DOHH2 (cell line): ENCODE measurements at regions not wholly inside any gene's neighbourhood (a gene's known extent, or its start where the extent isn't known, plus 50 kb on each side); places are given as distances from the start of the nearest gene placed in this dataset.

ENCODE experiments used
- H3F3A ChIP-seq: fragments of 200-600 bp; sonication (generic), shearing (Covaris generic); 2 replicates; pipeline ENCODE4 v1.6.0; 2016; ENCODE audit warnings: antibody characterized with exemption, mild to moderate bottlenecking; ENCODE audit not compliant: control insufficient read depth, insufficient read depth
- H3K27ac ChIP-seq: fragments of 200-600 bp; sonication (generic); 2 replicates; pipeline ENCODE4 v1.5.1; 2014; ENCODE audit warnings: low read depth, mild to moderate bottlenecking, low read length, moderate library complexity
- H3K27me3 ChIP-seq: fragments of 200-600 bp; sonication (generic); 2 replicates; pipeline ENCODE4 v1.6.1; 2014; ENCODE audit warnings: mild to moderate bottlenecking, low read length, mixed read lengths; ENCODE audit not compliant: control insufficient read depth
- H3K36me3 ChIP-seq: fragments of 200-600 bp; sonication (generic); 2 replicates; pipeline ENCODE4 v1.6.1; 2014; ENCODE audit warnings: mild to moderate bottlenecking, low read length, moderate library complexity, mixed read lengths; ENCODE audit not compliant: control insufficient read depth
- H3K4me1 ChIP-seq: fragments of 200-600 bp; sonication (generic); 2 replicates; pipeline ENCODE4 v1.6.1; 2014; ENCODE audit warnings: mild to moderate bottlenecking, low read length, mixed read lengths; ENCODE audit not compliant: control insufficient read depth
- H3K4me2 ChIP-seq: fragments of 200-600 bp; sonication (generic); 2 replicates; pipeline ENCODE4 v1.6.0; 2014; ENCODE audit warnings: mild to moderate bottlenecking, low read length, moderate library complexity
- H3K4me3 ChIP-seq: fragments of 200-600 bp; sonication (generic); 2 replicates; pipeline ENCODE4 v1.5.1; 2014; ENCODE audit warnings: mild to moderate bottlenecking, low read length, mixed read lengths
- H3K79me2 ChIP-seq: fragments of 200-600 bp; sonication (generic); 2 replicates; pipeline ENCODE4 v1.6.1; 2014; ENCODE audit warnings: mild to moderate bottlenecking, low read length, mixed read lengths; ENCODE audit not compliant: control insufficient read depth
- H3K9me2 ChIP-seq: fragments of 200-600 bp; sonication (generic); replicated peaks from 2 replicates; pipeline ENCODE4 v1.6.1; 2014; ENCODE audit warnings: mild to moderate bottlenecking, low read length, mixed read lengths; ENCODE audit not compliant: control insufficient read depth
- H3K9me3 ChIP-seq: fragments of 200-600 bp; sonication (generic); 2 replicates; pipeline ENCODE4 v1.6.1; 2014; ENCODE audit warnings: antibody characterized with exemption, low read length, mixed read lengths; ENCODE audit not compliant: control insufficient read depth, insufficient read depth
- H4K20me1 ChIP-seq: fragments of 200-600 bp; sonication (generic); 2 replicates; pipeline ENCODE4 v1.6.0; 2014; ENCODE audit warnings: low read depth, mild to moderate bottlenecking, antibody characterized with exemption, low read length, moderate library complexity; ENCODE audit not compliant: control insufficient read depth, insufficient read depth
- EZH2phosphoT487 ChIP-seq: fragments of 200-600 bp; sonication (generic); IDR thresholded peaks from 2 replicates; pipeline ENCODE4 v1.6.1; 2017; ENCODE audit warnings: borderline replicate concordance, mild to moderate bottlenecking, antibody characterized with exemption, low read length, moderate library complexity, mixed read lengths
- TF ChIP-seq, protein P1 (sequence below): fragments of 200-600 bp; sonication (generic); IDR thresholded peaks from one replicate; pipeline ENCODE4 v1.5.1; 2014; ENCODE audit warnings: antibody characterized with exemption, mild to moderate bottlenecking, low read depth, low read length; ENCODE audit not compliant: poor library complexity, severe bottlenecking

DNA sequence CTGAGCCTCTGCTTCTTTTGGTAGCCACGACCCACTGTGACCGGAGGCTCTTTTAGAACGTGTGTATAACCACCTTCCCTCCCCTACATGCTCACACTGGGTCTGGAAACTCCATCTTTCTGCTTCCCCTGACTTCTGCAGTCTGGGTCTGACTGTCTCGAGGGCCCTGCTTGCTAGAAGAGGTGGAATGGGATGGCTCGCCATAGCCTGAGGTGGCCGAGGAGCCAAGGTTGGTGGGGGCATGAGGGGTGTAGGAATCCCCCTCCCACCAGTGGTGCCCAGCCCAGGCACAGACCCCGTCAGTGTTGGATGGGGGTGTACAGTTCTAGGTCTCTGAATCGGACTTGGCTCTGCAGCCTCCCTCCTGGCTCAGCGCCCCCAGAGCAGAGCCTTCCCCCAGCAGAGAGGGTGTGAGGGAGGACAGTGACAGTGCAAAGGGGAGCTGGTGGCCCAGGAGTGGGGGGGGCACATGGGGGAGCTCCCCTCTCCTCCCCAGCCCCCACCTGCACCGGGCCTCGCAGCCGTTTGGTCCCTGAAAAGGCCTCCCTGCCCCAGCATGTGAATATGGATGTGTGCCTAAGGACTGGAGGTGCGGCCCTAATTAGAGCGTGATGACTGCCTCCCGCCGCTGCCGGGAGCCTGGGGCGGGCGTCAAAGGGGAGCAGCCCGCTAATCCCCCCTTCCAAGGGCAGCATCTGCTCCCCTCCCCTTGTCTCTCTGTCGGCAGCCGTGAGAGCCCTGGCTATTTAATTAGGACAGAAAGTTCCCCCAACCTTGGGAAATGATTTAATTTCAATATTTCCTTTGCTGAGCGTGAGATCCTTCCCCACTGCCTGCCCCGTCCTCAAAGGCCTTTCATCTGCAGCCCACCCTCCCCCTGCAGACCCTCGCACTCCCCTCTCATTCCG, 196.2 kb upstream of the C14orf180 start:
- H3K27ac ChIP-seq: no peak overlapping the region
- H3K36me3 ChIP-seq: no peaks in the 10 kb centered on the region
- no peaks in the 10 kb centered on the region for H3K4me1 ChIP-seq
- no peaks in the 10 kb centered on the region for H3K9me3 ChIP-seq
- H3K9me2 ChIP-seq: no peaks in the 10 kb centered on the region
- no peak overlapping the region for H3K4me3 ChIP-seq
- peaks cover 3% of the 10 kb centered on the region; the same call in 1 of the 2 replicates for H3K27me3 ChIP-seq
- no peaks in the 10 kb centered on the region for H4K20me1 ChIP-seq
- TF ChIP-seq EZH2phosphoT487: no peak
- TF ChIP-seq, protein P1, sequence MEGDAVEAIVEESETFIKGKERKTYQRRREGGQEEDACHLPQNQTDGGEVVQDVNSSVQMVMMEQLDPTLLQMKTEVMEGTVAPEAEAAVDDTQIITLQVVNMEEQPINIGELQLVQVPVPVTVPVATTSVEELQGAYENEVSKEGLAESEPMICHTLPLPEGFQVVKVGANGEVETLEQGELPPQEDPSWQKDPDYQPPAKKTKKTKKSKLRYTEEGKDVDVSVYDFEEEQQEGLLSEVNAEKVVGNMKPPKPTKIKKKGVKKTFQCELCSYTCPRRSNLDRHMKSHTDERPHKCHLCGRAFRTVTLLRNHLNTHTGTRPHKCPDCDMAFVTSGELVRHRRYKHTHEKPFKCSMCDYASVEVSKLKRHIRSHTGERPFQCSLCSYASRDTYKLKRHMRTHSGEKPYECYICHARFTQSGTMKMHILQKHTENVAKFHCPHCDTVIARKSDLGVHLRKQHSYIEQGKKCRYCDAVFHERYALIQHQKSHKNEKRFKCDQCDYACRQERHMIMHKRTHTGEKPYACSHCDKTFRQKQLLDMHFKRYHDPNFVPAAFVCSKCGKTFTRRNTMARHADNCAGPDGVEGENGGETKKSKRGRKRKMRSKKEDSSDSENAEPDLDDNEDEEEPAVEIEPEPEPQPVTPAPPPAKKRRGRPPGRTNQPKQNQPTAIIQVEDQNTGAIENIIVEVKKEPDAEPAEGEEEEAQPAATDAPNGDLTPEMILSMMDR: no peak
- H3K79me2 ChIP-seq: no peaks in the 10 kb centered on the region
- no peak overlapping the region for H3K4me2 ChIP-seq
- H3F3A ChIP-seq: no peaks in the 10 kb centered on the region

DNA sequence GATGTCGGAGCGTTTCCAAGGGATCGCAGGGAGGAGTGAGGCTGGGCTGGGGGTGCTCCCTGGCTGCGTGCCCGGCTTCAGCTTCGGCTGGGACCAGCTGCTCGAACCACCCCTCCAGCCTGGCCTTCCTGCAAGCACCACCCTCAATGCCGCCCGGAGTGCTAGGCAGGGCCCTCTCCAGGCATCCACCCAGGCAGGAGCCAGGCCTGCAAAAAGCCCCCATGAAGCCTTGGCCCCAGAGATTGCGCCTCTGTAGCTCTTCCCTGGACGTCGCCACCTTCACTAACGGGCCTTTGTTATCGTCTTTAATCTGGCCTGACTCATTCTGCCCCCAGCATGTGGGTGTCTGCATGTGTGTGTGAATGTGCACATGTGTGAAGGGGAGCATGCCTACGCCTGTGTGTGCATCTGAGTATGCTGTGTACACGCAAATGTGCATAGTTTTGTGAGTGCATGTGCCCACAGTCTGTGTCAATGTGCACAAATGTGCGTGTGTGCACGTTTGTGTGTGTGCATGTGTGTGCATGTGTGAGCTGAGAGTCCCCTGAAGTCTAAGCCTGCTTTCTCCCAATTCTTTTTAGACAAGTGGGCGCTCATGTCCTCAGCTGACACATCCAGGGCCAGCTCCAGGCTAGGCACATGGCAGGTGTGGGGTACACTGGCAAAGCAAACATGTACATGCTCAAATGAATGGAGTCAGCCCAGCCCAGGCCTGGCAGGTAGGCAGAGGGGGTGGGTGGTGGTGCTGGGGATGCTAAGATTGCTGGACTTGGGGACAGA, 195.4 kb upstream of the C14orf180 start:
- Histone ChIP-seq H3K27me3 (peaks cover 3% of the 10 kb centered on the region; the same call in 1 of the 2 replicates), H3K4me2 (no peak overlapping the region), H3K79me2 (no peaks in the 10 kb centered on the region), H3K36me3 (no peaks in the 10 kb centered on the region), H3F3A (no peaks in the 10 kb centered on the region), H3K9me2 (no peaks in the 10 kb centered on the region), H3K4me3 (no peak overlapping the region), H4K20me1 (no peaks in the 10 kb centered on the region), H3K27ac (no peak overlapping the region), H3K9me3 (no peaks in the 10 kb centered on the region), H3K4me1 (no peaks in the 10 kb centered on the region)
- no peak for TF ChIP-seq EZH2phosphoT487
- TF ChIP-seq, protein P1: no peak

DNA sequence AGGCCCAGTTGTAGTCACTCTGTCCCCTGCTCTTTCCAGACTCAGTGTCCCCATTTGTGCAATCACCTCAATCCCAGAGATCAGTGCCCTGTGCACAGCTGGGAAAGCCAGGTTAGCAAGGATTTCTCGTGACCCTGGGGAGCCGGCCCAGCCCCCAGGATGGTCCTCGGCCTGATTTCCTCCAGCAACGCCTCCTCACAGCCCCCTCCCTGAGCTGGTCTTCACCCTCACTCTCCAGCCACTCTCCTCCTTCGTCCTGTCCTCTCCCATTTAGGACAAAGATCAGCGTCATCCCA, 194.8 kb upstream of the C14orf180 start:
- H3K9me2 ChIP-seq: no peaks in the 10 kb centered on the region
- TF ChIP-seq, protein P1: no peak
- no peak for TF ChIP-seq EZH2phosphoT487
- H3K27ac ChIP-seq: no peak overlapping the region
- H3K4me3 ChIP-seq: no peak overlapping the region
- no peaks in the 10 kb centered on the region for H3F3A ChIP-seq
- H3K36me3 ChIP-seq: no peaks in the 10 kb centered on the region
- H3K4me1 ChIP-seq: no peaks in the 10 kb centered on the region
- H3K79me2 ChIP-seq: no peaks in the 10 kb centered on the region
- H3K27me3 ChIP-seq: peaks cover 3% of the 10 kb centered on the region; the same call in 1 of the 2 replicates
- no peaks in the 10 kb centered on the region for H3K9me3 ChIP-seq
- H3K4me2 ChIP-seq: no peak overlapping the region
- no peaks in the 10 kb centered on the region for H4K20me1 ChIP-seq
